Nephron (organoid): ENCODE measurements at regions not wholly inside any gene's neighbourhood (a gene's known extent, or its start where the extent isn't known, plus 50 kb on each side); places are given as distances from the start of the nearest gene placed in this dataset.
A peak's percentile ranks its signal among the peaks of the same experiment; 100 is the strongest.

Experiments
- H3K27ac Mint-ChIP-seq, 3 experiments: 2 replicates each; pipeline ENCODE4 v1.8.0; 2020; ENCODE audit warnings: mixed read lengths in 3 of 3, mild to moderate bottlenecking in 2 of 3, moderate library complexity in 1 of 3
- H3K27me3 Mint-ChIP-seq: 2 replicates; pipeline ENCODE4 v1.8.0; 2021; ENCODE audit warnings: low read depth, mild to moderate bottlenecking, moderate library complexity, mixed read lengths
- H3K36me3 Mint-ChIP-seq: 2 replicates; pipeline ENCODE4 v1.8.0; 2020; ENCODE audit warnings: low read depth, mixed read lengths
- H3K4me1 Mint-ChIP-seq: 2 replicates; pipeline ENCODE4 v1.8.0; 2020; ENCODE audit warnings: mixed read lengths
- H3K4me3 Mint-ChIP-seq, 3 experiments: 2 replicates each; pipeline ENCODE4 v1.8.0; 2020; ENCODE audit warnings: mild to moderate bottlenecking in 3 of 3, mixed read lengths in 3 of 3, moderate library complexity in 2 of 3
- H3K9me3 Mint-ChIP-seq: 2 replicates; pipeline ENCODE4 v1.8.0; 2020; ENCODE audit warnings: mixed read lengths
- TF ChIP-seq, protein P1 (sequence below), 3 experiments: fragments of 200-600 bp; sonication (generic); IDR thresholded peaks; one replicate each; pipeline ENCODE4 v1.5.0; 2021; ENCODE audit warnings: antibody characterized with exemption in 3 of 3; ENCODE audit not compliant: unreplicated experiment in 3 of 3

DNA sequence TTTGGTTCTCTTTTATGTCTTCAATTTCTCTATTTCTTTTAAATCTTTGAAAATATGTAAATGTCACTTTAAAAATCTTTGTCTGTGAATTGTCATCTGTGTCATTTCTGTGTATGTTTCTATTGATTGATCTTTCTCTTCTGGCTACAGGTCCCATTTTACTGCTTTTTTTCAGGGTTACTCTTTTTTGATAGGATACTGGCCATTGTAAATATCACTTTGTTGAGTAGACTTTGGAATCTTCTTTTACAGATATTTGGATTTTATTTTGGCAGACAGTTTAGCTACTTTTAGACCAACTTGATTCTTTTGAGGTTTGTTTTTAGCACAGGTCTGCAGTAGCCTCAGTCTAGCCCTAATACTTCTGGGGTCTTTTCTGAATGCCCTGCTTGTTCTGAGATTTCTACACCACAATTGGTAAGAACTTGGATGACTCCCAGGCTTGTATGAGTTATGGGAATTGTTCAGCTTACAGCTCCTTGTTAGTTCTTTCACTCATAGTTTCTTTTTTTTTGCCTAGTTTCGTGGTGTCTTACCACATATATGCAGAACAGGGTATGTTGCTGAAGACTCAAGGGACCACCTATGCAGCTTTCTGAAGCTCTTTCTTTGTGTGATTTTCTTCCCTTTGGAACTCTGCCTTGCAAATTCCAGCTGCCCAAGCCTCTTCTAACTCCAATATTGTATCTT, 122.2 kb downstream of the QPCT start:
- peak overlapping the region in 1 of 3 experiments; percentile 60 for H3K27ac Mint-ChIP-seq
- no peak overlapping the region for H3K4me3 Mint-ChIP-seq
- H3K4me1 Mint-ChIP-seq = peaks cover 5% of the 10 kb centered on the region
- no peaks in the 10 kb centered on the region for H3K27me3 Mint-ChIP-seq
- TF ChIP-seq, protein P1, sequence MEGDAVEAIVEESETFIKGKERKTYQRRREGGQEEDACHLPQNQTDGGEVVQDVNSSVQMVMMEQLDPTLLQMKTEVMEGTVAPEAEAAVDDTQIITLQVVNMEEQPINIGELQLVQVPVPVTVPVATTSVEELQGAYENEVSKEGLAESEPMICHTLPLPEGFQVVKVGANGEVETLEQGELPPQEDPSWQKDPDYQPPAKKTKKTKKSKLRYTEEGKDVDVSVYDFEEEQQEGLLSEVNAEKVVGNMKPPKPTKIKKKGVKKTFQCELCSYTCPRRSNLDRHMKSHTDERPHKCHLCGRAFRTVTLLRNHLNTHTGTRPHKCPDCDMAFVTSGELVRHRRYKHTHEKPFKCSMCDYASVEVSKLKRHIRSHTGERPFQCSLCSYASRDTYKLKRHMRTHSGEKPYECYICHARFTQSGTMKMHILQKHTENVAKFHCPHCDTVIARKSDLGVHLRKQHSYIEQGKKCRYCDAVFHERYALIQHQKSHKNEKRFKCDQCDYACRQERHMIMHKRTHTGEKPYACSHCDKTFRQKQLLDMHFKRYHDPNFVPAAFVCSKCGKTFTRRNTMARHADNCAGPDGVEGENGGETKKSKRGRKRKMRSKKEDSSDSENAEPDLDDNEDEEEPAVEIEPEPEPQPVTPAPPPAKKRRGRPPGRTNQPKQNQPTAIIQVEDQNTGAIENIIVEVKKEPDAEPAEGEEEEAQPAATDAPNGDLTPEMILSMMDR (IDR thresholded peaks at IDR 0.05; ENCODE audit: unreplicated experiment in 3 of 3) = no peak
- H3K9me3 Mint-ChIP-seq = peaks cover 16% of the 10 kb centered on the region
- no peaks in the 10 kb centered on the region for H3K36me3 Mint-ChIP-seq

DNA sequence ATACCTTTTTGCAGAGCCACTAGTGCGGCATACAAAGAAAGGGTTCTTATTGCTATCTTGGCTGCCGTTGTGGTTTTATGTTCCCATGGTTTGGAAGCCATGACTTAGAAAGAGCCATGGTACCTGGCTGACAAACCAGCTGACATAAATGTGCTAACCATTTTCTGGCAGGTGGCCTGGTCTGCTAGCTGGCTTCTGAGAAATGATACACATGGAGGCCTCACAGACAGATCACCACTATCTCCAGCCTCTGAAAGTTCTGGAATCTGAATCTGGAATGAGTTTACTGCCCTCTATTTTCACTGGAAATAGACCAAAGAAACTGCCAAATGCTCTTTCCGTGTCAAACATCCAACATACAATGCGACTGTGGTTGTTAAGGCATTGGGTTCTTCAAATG, 123.7 kb downstream of the QPCT start:
- no peaks in the 10 kb centered on the region for H3K27me3 Mint-ChIP-seq
- peaks cover 13% of the 10 kb centered on the region for H3K9me3 Mint-ChIP-seq
- no peaks in the 10 kb centered on the region for H3K36me3 Mint-ChIP-seq
- H3K27ac Mint-ChIP-seq = no peak overlapping the region
- no peak overlapping the region for H3K4me3 Mint-ChIP-seq
- H3K4me1 Mint-ChIP-seq = peaks cover 10% of the 10 kb centered on the region
- TF ChIP-seq, protein P1 (IDR thresholded peaks at IDR 0.05; ENCODE audit: unreplicated experiment in 3 of 3) = no peak

DNA sequence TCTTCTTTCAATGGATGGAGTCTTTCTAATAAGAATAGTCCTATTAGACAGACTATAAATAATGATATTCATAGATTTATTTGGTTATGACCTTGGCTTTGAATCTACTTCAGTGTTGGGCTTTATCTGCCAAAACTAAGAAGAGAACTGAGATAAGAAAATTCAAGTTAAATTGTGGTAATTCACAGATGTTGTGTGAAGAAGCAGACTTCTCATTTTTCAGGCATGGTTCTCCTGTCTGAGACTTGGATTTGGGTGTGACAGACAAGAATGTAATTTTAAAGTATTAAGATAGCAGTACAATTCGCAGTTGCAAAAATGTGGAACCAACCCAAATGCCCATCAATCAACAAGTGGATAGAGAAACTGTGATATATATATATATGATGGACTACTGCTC, 124.7 kb downstream of the QPCT start:
- Mint-ChIP-seq H3K4me1 (peaks cover 7% of the 10 kb centered on the region), H3K27me3 (no peaks in the 10 kb centered on the region), H3K27ac (peak overlapping the region in 2 of 3 experiments; percentile 12 to 43), H3K9me3 (peaks cover 11% of the 10 kb centered on the region), H3K4me3 (no peak overlapping the region), H3K36me3 (no peaks in the 10 kb centered on the region)
- TF ChIP-seq, protein P1 (IDR thresholded peaks at IDR 0.05; ENCODE audit: unreplicated experiment in 3 of 3) = no peak

DNA sequence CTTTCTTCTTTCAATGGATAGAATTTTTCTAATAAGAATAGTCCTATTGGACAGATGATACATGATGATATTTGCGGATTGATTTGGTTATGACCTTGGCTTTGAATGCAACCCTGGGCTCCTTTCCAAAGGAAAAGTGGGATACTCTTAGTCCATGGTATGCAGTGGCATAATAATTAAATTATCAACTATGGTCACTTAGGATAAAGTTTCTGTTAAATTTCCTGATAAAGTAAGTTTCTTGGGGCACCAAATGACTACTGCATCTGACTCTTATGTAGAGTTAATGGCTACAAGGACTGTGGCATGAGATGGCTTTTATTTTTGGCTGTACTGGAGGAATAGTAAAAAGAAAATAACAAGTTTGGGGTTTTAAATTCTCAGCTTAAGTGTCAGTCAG, 126.7 kb downstream of the QPCT start:
- no peak overlapping the region for H3K4me3 Mint-ChIP-seq
- H3K4me1 Mint-ChIP-seq = peaks cover 5% of the 10 kb centered on the region
- TF ChIP-seq, protein P1 (IDR thresholded peaks at IDR 0.05; ENCODE audit: unreplicated experiment in 3 of 3) = no peak
- H3K27me3 Mint-ChIP-seq = no peaks in the 10 kb centered on the region
- H3K9me3 Mint-ChIP-seq = peaks cover 5% of the 10 kb centered on the region
- H3K36me3 Mint-ChIP-seq = no peaks in the 10 kb centered on the region
- H3K27ac Mint-ChIP-seq = no peak overlapping the region

DNA sequence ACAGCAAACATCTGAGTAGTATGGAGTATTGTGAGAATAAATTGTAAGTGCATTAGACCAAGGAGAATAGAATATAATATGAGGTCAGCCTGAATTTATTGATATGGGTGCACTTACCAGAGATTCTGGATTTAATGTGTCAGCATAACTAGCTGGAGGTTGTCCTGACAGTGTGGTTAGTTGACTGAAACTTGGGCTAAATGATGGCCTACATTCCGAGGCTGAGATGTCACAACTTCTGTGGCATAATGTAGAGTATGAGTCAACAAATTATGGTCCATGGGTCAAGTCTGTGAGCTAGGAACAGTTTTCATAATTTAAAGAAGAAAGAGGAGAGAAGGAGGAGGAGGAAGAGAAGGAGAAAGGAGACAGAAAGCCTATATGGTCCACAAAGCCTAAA, 127.6 kb downstream of the QPCT start:
- no peaks in the 10 kb centered on the region for H3K27me3 Mint-ChIP-seq
- no peak overlapping the region for H3K27ac Mint-ChIP-seq
- H3K4me3 Mint-ChIP-seq = no peak overlapping the region
- TF ChIP-seq, protein P1 (IDR thresholded peaks at IDR 0.05; ENCODE audit: unreplicated experiment in 3 of 3) = no peak
- H3K4me1 Mint-ChIP-seq = peaks cover 5% of the 10 kb centered on the region
- no peaks in the 10 kb centered on the region for H3K36me3 Mint-ChIP-seq
- H3K9me3 Mint-ChIP-seq = peaks cover 2% of the 10 kb centered on the region

DNA sequence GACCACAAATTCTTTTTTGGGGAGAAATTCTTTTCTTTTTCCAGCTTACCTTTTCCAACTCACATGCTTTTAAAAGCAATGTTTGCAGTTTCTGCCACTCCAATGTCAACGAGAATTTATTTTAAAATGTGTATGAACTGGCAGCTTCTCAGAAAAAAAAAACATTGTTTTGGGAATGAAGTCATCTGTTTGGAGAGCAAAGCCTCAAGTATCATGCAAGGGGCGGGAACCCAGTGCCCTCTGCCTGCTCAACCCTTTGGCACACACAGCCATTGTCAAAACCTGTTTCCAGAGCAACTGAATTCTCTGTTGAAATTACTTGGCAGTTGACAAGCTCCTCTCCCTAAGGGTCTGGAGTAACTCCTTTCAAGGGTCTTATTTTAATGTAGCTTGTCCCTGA, 128.5 kb downstream of the QPCT start:
- Mint-ChIP-seq H3K27me3 (no peaks in the 10 kb centered on the region), H3K9me3 (peaks cover 2% of the 10 kb centered on the region), H3K4me3 (no peak overlapping the region), H3K4me1 (peaks cover 5% of the 10 kb centered on the region), H3K36me3 (no peaks in the 10 kb centered on the region), H3K27ac (no peak overlapping the region)
- TF ChIP-seq, protein P1 (IDR thresholded peaks at IDR 0.05; ENCODE audit: unreplicated experiment in 3 of 3) = no peak
